Large intestine (tissue), 3 donors: ENCODE measurements at regions not wholly inside any gene's neighbourhood (a gene's known extent, or its start where the extent isn't known, plus 50 kb on each side); places are given as distances from the start of the nearest gene placed in this dataset.

Experiments
- DNase-seq, 2 donors: peaks; one replicate each; pipeline versions ENCODE4 v3.0.0 to v3.0.0-alpha.2; 2013
- H3K27ac ChIP-seq: one replicate; pipeline ENCODE4 v1.5.1; 2013; ENCODE audit warnings: low read length
- H3K27me3 ChIP-seq: 2 replicates; pipeline ENCODE4 v1.6.1; 2013; ENCODE audit warnings: low read length; ENCODE audit not compliant: control insufficient read depth, insufficient read depth
- H3K36me3 ChIP-seq: 2 replicates; pipeline ENCODE4 v1.6.1; 2013; ENCODE audit warnings: low read length; ENCODE audit not compliant: control insufficient read depth, insufficient read depth
- H3K4me1 ChIP-seq: one replicate; pipeline ENCODE4 v1.6.1; 2013; ENCODE audit warnings: low read length; ENCODE audit not compliant: control insufficient read depth, insufficient read depth
- H3K4me3 ChIP-seq: one replicate; pipeline ENCODE4 v1.5.1; 2013; ENCODE audit warnings: low read length
- H3K9me3 ChIP-seq: one replicate; pipeline ENCODE4 v1.6.1; 2013; ENCODE audit warnings: mild to moderate bottlenecking, low read depth, low read length, moderate library complexity; ENCODE audit not compliant: control insufficient read depth
- WGBS: methylation state at CpG from one replicate; pipeline ENCODE4 v1.1.5; 2013; ENCODE audit warnings: low lambda C conversion rate; ENCODE audit not compliant: insufficient coverage; 5-methylcytosine and 5-hydroxymethylcytosine counted together

- Histone ChIP-seq H3K27ac (no peak overlapping the region), H3K4me3 (no peak overlapping the region), H3K27me3 (no peaks in the 10 kb centered on the region), H3K4me1 (no peaks in the 10 kb centered on the region), H3K9me3 (no peaks in the 10 kb centered on the region), H3K36me3 (no peaks in the 10 kb centered on the region)
- no peak for DNase-seq
- 94% methylated on average over 2 of the region's 5 CpGs for WGBS
These were observed 206.2 kb upstream of the TLL1 start for GRCh38 chr4:165666836-165667235.

GRCh38 chr4:165667969-165668368, 205.1 kb upstream of the TLL1 start:
- no peak for DNase-seq
- Histone ChIP-seq H3K4me1 (no peaks in the 10 kb centered on the region), H3K27me3 (no peaks in the 10 kb centered on the region), H3K4me3 (no peak overlapping the region), H3K27ac (no peak overlapping the region), H3K9me3 (no peaks in the 10 kb centered on the region), H3K36me3 (no peaks in the 10 kb centered on the region)
- 100% methylated on average over 1 of the region's 1 CpG for WGBS

- no peaks in the 10 kb centered on the region for H3K4me1 ChIP-seq
- DNase-seq = no peak
- H3K9me3 ChIP-seq = no peaks in the 10 kb centered on the region
- H3K27me3 ChIP-seq = no peaks in the 10 kb centered on the region
- H3K4me3 ChIP-seq = no peak overlapping the region
- H3K27ac ChIP-seq = no peak overlapping the region
- no CpG with 5 or more reads among the region's 2 CpGs for WGBS
- no peaks in the 10 kb centered on the region for H3K36me3 ChIP-seq
These were observed 204.3 kb upstream of the TLL1 start for GRCh38 chr4:165668694-165669093.

DNA sequence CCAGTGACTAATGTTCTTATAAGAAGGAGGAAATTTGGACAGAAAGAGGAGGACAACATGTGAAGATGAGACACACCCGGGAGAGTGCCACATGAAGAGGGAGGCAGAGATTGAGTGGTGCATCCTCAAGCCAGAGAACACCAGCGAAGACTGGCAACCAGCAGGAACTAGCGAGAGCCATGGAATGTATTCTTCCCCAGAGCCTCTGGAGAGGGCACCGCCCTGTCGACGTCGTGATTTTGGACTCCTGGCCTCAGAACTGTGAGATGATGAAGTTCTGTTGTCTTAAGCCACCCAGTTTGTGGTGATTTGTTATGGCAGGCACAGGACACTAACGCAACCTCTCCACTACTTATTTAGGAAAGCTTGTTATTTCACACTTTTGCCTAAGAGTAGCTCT, 196.0 kb upstream of the TLL1 start:
- Histone ChIP-seq H3K27ac (no peak overlapping the region), H3K27me3 (no peaks in the 10 kb centered on the region), H3K36me3 (no peaks in the 10 kb centered on the region), H3K9me3 (no peaks in the 10 kb centered on the region), H3K4me3 (no peak overlapping the region), H3K4me1 (no peaks in the 10 kb centered on the region)
- DNase-seq = no peak
- 100% methylated on average over 1 of the region's 8 CpGs for WGBS

DNA sequence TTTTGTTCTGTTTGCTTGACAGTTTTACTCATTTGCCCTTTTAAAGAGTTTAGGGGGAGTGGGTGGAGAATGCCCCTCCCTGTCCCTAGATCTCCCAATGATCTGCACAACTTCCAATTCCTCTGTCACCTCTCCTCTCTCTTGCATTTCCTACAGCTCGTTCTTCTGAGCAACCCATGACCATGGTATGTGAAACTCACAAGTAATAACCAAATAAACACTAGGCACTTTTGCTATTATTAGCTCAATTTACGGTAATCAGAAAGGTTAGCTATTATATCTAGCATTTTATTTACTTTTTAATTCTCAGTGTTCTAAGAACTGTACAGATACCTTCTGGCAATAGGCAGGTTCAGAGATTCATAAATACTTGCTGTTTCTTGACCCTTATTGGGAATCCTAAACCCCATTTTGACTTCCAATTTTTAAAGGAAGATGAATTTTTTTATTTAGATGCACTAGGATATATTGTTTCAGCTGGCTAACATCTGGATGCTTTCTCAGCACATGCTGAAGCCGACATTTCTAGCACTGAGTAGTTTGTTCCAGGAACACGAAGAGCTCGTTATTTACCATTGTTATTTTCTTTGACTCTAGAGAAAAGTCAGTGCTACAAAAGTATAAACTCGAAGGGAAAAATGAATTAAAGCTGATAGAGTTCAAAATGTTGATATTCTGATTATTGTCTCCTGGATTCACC, 194.7 kb upstream of the TLL1 start:
- WGBS = 71% methylated on average over 2 of the region's 6 CpGs
- H3K4me3 ChIP-seq = no peak overlapping the region
- H3K27ac ChIP-seq = no peak overlapping the region
- no peaks in the 10 kb centered on the region for H3K36me3 ChIP-seq
- H3K4me1 ChIP-seq = no peaks in the 10 kb centered on the region
- no peaks in the 10 kb centered on the region for H3K9me3 ChIP-seq
- no peaks in the 10 kb centered on the region for H3K27me3 ChIP-seq
- no peak for DNase-seq

GRCh38 chr4:165678936-165679325, 194.1 kb upstream of the TLL1 start:
- H3K27ac ChIP-seq = no peak overlapping the region
- no peaks in the 10 kb centered on the region for H3K9me3 ChIP-seq
- no peak overlapping the region for H3K4me3 ChIP-seq
- WGBS = 86% methylated on average over 1 of the region's 1 CpG
- no peaks in the 10 kb centered on the region for H3K36me3 ChIP-seq
- H3K4me1 ChIP-seq = no peaks in the 10 kb centered on the region
- DNase-seq = no peak
- no peaks in the 10 kb centered on the region for H3K27me3 ChIP-seq

DNA sequence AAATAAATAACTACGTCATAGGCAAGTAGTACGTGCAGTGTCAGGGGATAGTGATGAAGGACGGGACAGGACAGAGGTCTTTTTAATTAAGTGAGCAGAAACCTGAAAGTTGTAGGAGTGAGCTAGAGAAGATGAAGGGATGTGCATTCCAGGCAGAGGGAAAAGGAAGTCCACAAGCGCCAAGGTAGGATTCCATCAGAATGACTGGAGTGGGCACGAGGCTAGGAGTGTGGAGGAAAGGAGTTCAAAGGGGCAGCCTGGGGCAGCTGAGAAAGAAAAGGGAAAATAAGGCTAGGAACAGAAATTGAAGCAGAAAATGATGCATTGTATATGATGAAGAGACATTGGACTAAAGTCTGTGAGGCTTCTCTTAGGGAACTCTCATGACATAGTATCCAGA, 192.2 kb upstream of the TLL1 start:
- WGBS = 94% methylated on average over 4 of the region's 5 CpGs
- no peaks in the 10 kb centered on the region for H3K9me3 ChIP-seq
- H3K4me3 ChIP-seq = no peak overlapping the region
- DNase-seq = no peak
- no peak overlapping the region for H3K27ac ChIP-seq
- H3K27me3 ChIP-seq = no peaks in the 10 kb centered on the region
- H3K36me3 ChIP-seq = no peaks in the 10 kb centered on the region
- no peaks in the 10 kb centered on the region for H3K4me1 ChIP-seq

DNA sequence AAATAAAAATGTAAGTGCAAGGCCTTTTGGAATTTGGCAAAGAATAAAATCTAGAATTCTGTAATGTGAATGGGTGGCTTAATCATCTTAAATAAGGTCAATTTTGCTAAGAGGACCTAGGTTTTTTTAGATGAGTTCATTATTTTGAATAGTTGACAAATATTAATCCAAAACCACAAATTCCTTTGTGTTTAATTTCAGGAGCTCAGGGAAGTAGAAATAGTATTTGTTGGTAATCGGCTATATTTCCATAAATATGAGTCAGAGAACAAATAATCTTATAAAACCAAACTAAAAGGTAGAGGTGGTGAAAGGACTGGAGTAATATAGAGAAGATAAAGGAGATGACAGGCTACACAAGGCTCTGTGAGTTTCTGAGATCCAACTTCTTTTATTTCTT, 190.4 kb upstream of the TLL1 start:
- H3K9me3 ChIP-seq = no peaks in the 10 kb centered on the region
- H3K4me1 ChIP-seq = no peaks in the 10 kb centered on the region
- no peak for DNase-seq
- H3K27me3 ChIP-seq = no peaks in the 10 kb centered on the region
- no peaks in the 10 kb centered on the region for H3K36me3 ChIP-seq
- no peak overlapping the region for H3K4me3 ChIP-seq
- 0% methylated on average over 1 of the region's 1 CpG for WGBS
- H3K27ac ChIP-seq = no peak overlapping the region

GRCh38 chr4:165684177-165684805, 188.7 kb upstream of the TLL1 start:
- Histone ChIP-seq H3K27me3 (no peaks in the 10 kb centered on the region), H3K36me3 (no peaks in the 10 kb centered on the region)

DNA sequence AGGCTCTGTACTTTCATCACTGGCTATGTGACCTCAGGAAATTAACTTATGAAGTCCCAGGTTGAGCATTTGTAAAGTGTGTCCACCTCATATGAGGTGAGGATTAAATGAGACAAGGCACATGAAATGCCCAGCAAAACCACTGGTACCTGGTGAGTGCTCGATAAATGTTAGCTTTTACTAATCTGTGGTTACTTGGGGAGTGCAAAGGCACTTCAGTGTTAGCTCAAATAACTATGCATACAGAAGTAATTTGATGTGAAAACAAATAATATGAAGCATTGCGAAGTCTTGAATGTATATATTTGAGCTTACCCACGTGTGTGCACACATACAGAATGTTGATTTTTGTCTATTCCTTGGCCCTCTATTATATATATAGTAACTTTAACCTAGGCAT, 186.3 kb upstream of the TLL1 start:
- WGBS = 83% methylated on average over 3 of the region's 3 CpGs
- Histone ChIP-seq H3K9me3 (no peaks in the 10 kb centered on the region), H3K36me3 (no peaks in the 10 kb centered on the region), H3K27me3 (no peaks in the 10 kb centered on the region), H3K4me1 (no peaks in the 10 kb centered on the region), H3K4me3 (no peak overlapping the region), H3K27ac (no peak overlapping the region)
- DNase-seq = no peak

More at GRCh38 chr4:165684177-165684805, 188.7 kb upstream of the TLL1 start:
- Histone ChIP-seq H3K9me3 (no peaks in the 10 kb centered on the region), H3K4me1 (no peaks in the 10 kb centered on the region), H3K27ac (no peak overlapping the region), H3K4me3 (no peak overlapping the region)
- DNase-seq = no peak
- no CpG with 5 or more reads among the region's 7 CpGs for WGBS

- H3K4me1 ChIP-seq = no peaks in the 10 kb centered on the region
- DNase-seq = no peak
- H3K9me3 ChIP-seq = no peaks in the 10 kb centered on the region
- no CpG with 5 or more reads among the region's 3 CpGs for WGBS
- no peaks in the 10 kb centered on the region for H3K27me3 ChIP-seq
- no peak overlapping the region for H3K4me3 ChIP-seq
- H3K36me3 ChIP-seq = no peaks in the 10 kb centered on the region
- H3K27ac ChIP-seq = no peak overlapping the region
These were observed 183.9 kb upstream of the TLL1 start for GRCh38 chr4:165689159-165689558.
